ENCODE measurements at regions not wholly inside any gene's neighbourhood (a gene's known extent, or its start where the extent isn't known, plus 50 kb on each side); places are given as distances from the start of the nearest gene placed in this dataset.

GRCh38 chrX:8879750-8880149 lies 78.6 kb upstream of the FAM9A start:
- H3K9me3 ChIP-seq (ENCODE audit: control insufficient read depth, insufficient read depth, low read length): no peaks in the 10 kb centered on the region
- no peaks in the 10 kb centered on the region for H3K27me3 ChIP-seq (ENCODE audit: control insufficient read depth, insufficient read depth, low read length)
- H3K36me3 ChIP-seq (ENCODE audit: control insufficient read depth, insufficient read depth, low read length): no peaks in the 10 kb centered on the region
- TF ChIP-seq CTCF (IDR thresholded peaks at IDR 0.05): peak; percentile 55
- H3K4me3 ChIP-seq (ENCODE audit: low read length): no peak overlapping the region
- peaks cover 12 to 31% of the 10 kb centered on the region in 2 donors for H3K27me3 Mint-ChIP-seq (ENCODE audit: low read depth in 2 of 2)
- H3K27ac Mint-ChIP-seq: no peak overlapping the region
- no peaks in the 10 kb centered on the region for H3K9me3 Mint-ChIP-seq
- no peaks in the 10 kb centered on the region for H3K36me3 Mint-ChIP-seq
- no peak overlapping the region for H3K4me3 Mint-ChIP-seq
- intact Hi-C loops (cut with micrococcal nuclease): loop anchor here (5.0 kb wide), 1 partner anchor 132 kb away; no protein-coding TSS in a partner anchor
- no peaks in the 10 kb centered on the region for H3K4me1 ChIP-seq (ENCODE audit: control insufficient read depth, insufficient read depth, low read length)
- peak in 2 of 3 donors; percentile 29 to 67 for ATAC-seq
- WGBS (ENCODE audit: insufficient coverage): 82% methylated on average over 4 of the region's 4 CpGs
- H3K27ac ChIP-seq (ENCODE audit: low read length): no peak overlapping the region
- DNase-seq: peak in 1 of 2 donors; percentile 41
- H3K4me1 Mint-ChIP-seq: no peaks in the 10 kb centered on the region

GRCh38 chrX:8873956-8874355 lies 72.8 kb upstream of the FAM9A start:
- Mint-ChIP-seq H3K9me3 (no peaks in the 10 kb centered on the region), H3K27me3 (ENCODE audit: low read depth in 2 of 2) (peaks cover 10 to 18% of the 10 kb centered on the region in 2 donors), H3K27ac (no peak overlapping the region), H3K36me3 (no peaks in the 10 kb centered on the region), H3K4me3 (no peak overlapping the region), H3K4me1 (no peaks in the 10 kb centered on the region)
- no peak for TF ChIP-seq CTCF (IDR thresholded peaks at IDR 0.05)
- no peaks in the 10 kb centered on the region for H3K4me1 ChIP-seq (ENCODE audit: control insufficient read depth, insufficient read depth, low read length)
- intact Hi-C loops (cut with micrococcal nuclease): no loop called here
- no peak overlapping the region for H3K4me3 ChIP-seq (ENCODE audit: low read length)
- 77% methylated on average over 3 of the region's 3 CpGs for WGBS (ENCODE audit: insufficient coverage)
- no peak for DNase-seq
- ATAC-seq: no peak
- no peaks in the 10 kb centered on the region for H3K27me3 ChIP-seq (ENCODE audit: control insufficient read depth, insufficient read depth, low read length)
- H3K27ac ChIP-seq (ENCODE audit: low read length): no peak overlapping the region
- H3K36me3 ChIP-seq (ENCODE audit: control insufficient read depth, insufficient read depth, low read length): no peaks in the 10 kb centered on the region
- no peaks in the 10 kb centered on the region for H3K9me3 ChIP-seq (ENCODE audit: control insufficient read depth, insufficient read depth, low read length)

- Mint-ChIP-seq H3K36me3 (no peaks in the 10 kb centered on the region), H3K4me1 (no peaks in the 10 kb centered on the region), H3K27me3 (ENCODE audit: low read depth in 2 of 2) (peaks cover 7 to 25% of the 10 kb centered on the region in 2 donors), H3K4me3 (no peak overlapping the region), H3K27ac (no peak overlapping the region), H3K9me3 (no peaks in the 10 kb centered on the region)
- no peaks in the 10 kb centered on the region for H3K9me3 ChIP-seq (ENCODE audit: control insufficient read depth, insufficient read depth, low read length)
- no peaks in the 10 kb centered on the region for H3K4me1 ChIP-seq (ENCODE audit: control insufficient read depth, insufficient read depth, low read length)
- H3K27me3 ChIP-seq (ENCODE audit: control insufficient read depth, insufficient read depth, low read length): no peaks in the 10 kb centered on the region
- no peak for TF ChIP-seq CTCF (IDR thresholded peaks at IDR 0.05)
- H3K36me3 ChIP-seq (ENCODE audit: control insufficient read depth, insufficient read depth, low read length): no peaks in the 10 kb centered on the region
- WGBS (ENCODE audit: insufficient coverage): 88% methylated on average over 1 of the region's 2 CpGs
- H3K4me3 ChIP-seq (ENCODE audit: low read length): no peak overlapping the region
- no peak for DNase-seq
- intact Hi-C loops (cut with micrococcal nuclease): no loop called here
- H3K27ac ChIP-seq (ENCODE audit: low read length): no peak overlapping the region
- ATAC-seq: no peak
Measured at GRCh38 chrX:8873102-8873501, 71.9 kb upstream of the FAM9A start.

- no peaks in the 10 kb centered on the region for H3K27me3 ChIP-seq (ENCODE audit: control insufficient read depth, insufficient read depth, low read length)
- H3K4me1 ChIP-seq (ENCODE audit: control insufficient read depth, insufficient read depth, low read length): no peaks in the 10 kb centered on the region
- ATAC-seq (no peak), DNase-seq (peak in 1 of 2 donors; percentile 1)
- Mint-ChIP-seq H3K4me3 (no peak overlapping the region), H3K4me1 (no peaks in the 10 kb centered on the region), H3K9me3 (no peaks in the 10 kb centered on the region), H3K27me3 (ENCODE audit: low read depth in 2 of 2) (peaks cover 6 to 36% of the 10 kb centered on the region in 2 donors), H3K36me3 (no peaks in the 10 kb centered on the region), H3K27ac (no peak overlapping the region)
- TF ChIP-seq CTCF (IDR thresholded peaks at IDR 0.05): no peak
- no peak overlapping the region for H3K27ac ChIP-seq (ENCODE audit: low read length)
- WGBS (ENCODE audit: insufficient coverage): 76% methylated on average over 3 of the region's 3 CpGs
- no peaks in the 10 kb centered on the region for H3K9me3 ChIP-seq (ENCODE audit: control insufficient read depth, insufficient read depth, low read length)
- intact Hi-C loops (cut with micrococcal nuclease): no loop called here
- H3K36me3 ChIP-seq (ENCODE audit: control insufficient read depth, insufficient read depth, low read length): no peaks in the 10 kb centered on the region
- no peak overlapping the region for H3K4me3 ChIP-seq (ENCODE audit: low read length)
Measured at GRCh38 chrX:8870411-8870810, 69.2 kb upstream of the FAM9A start.

Measured in natural killer cell (primary cell).